ENCODE measurements at regions not wholly inside any gene's neighbourhood (a gene's known extent, or its start where the extent isn't known, plus 50 kb on each side); places are given as distances from the start of the nearest gene placed in this dataset.

- TF ChIP-seq ELK1 (IDR thresholded peaks at IDR 0.05; ENCODE audit: borderline replicate concordance, low read depth, low read length), result no peak
Measured at GRCh38 chr3:127339928-127340861, 52.3 kb upstream of the PRR20G start (continued).

- no peak overlapping the region for H2AK5ac ChIP-seq (ENCODE audit: low read depth, low read length)
- no peaks in the 10 kb centered on the region for H3K4me1 ChIP-seq (ENCODE audit: control insufficient read depth, insufficient read depth, low read length)
- no peaks in the 10 kb centered on the region for H4K20me1 ChIP-seq (ENCODE audit: insufficient read depth, low read length)
- H4K8ac ChIP-seq (ENCODE audit: low read depth in 2 of 2, low read length in 2 of 2), result no peak overlapping the region
- no peak overlapping the region for H2AK9ac ChIP-seq (replicated peaks; ENCODE audit: low read depth, low read length, poor library complexity)
- peak overlapping the region; percentile 32 for H2BK5ac ChIP-seq (ENCODE audit: low read depth, low read length, poor library complexity, severe bottlenecking)
- no peak overlapping the region for H2BK120ac ChIP-seq (ENCODE audit: low read depth, low read length)
- no peak overlapping the region for H3K4me3 ChIP-seq (ENCODE audit: insufficient read depth, low read depth, low read length)
- no TSS peak for BruUV-seq (replicated peaks)
- H3K9me1 ChIP-seq (ENCODE audit: insufficient read depth, low read length), result no peaks in the 10 kb centered on the region
- H4K5ac ChIP-seq (ENCODE audit: low read depth, low read length), result no peak overlapping the region
- CTCF ChIA-PET, result no interaction called here
- intact Hi-C loops (cut with micrococcal nuclease), result no loop called here
- H3K9me3 ChIP-seq (ENCODE audit: control insufficient read depth, insufficient read depth, low read length), result no peaks in the 10 kb centered on the region
- H3K14ac ChIP-seq (replicated peaks; ENCODE audit: low read depth, low read length), result no peak overlapping the region
- H3K18ac ChIP-seq (ENCODE audit: low read depth, low read length), result no peak overlapping the region
- no peak overlapping the region for H3K4ac ChIP-seq (ENCODE audit: low read depth, low read length)
- H3K27me3 ChIP-seq (ENCODE audit: control insufficient read depth, insufficient read depth, low read length), result peaks cover 12% of the 10 kb centered on the region
- POLR2A ChIA-PET (ENCODE audit: unreplicated experiment), result no interaction called here
- TF ChIP-seq POLR2A (IDR thresholded peaks at IDR 0.05; ENCODE audit: low read depth, low read length) (no peak), SMC3 (IDR thresholded peaks at IDR 0.05; ENCODE audit: low read depth, low read length) (no peak), CHD1 (IDR thresholded peaks at IDR 0.05; ENCODE audit: low read depth, low read length) (no peak), MAZ (IDR thresholded peaks at IDR 0.05; ENCODE audit: borderline replicate concordance, low read depth, low read length) (no peak), CEBPB (IDR thresholded peaks at IDR 0.05; ENCODE audit: low read depth, low read length) (no peak), FOS (IDR thresholded peaks at IDR 0.05; ENCODE audit: low read depth, low read length) (no peak), USF2 (IDR thresholded peaks at IDR 0.05; ENCODE audit: low read depth, low read length) (no peak)
- no peak overlapping the region for H3K4me2 ChIP-seq (ENCODE audit: low read depth, low read length)
- no peaks in the 10 kb centered on the region for H3K36me3 ChIP-seq (ENCODE audit: control insufficient read depth, insufficient read depth, low read length)
- dilution Hi-C loops (cut with HindIII; ENCODE audit: low sequenced_read_pairs, unreplicated experiment), result no loop called here
- DNase-seq (no peak), ATAC-seq (ENCODE audit: low read depth) (no peak)
- no peaks in the 10 kb centered on the region for H3K79me1 ChIP-seq (ENCODE audit: low read depth in 1 of 2, low read length in 2 of 2)
- no peak overlapping the region for H3K9ac ChIP-seq (ENCODE audit: low read depth, low read length)
- no peak overlapping the region for H3K23ac ChIP-seq (ENCODE audit: low read depth, low read length)
- no peak overlapping the region for H2AFZ ChIP-seq (replicated peaks; ENCODE audit: low read length, poor library complexity)
- no peak overlapping the region for H3K56ac ChIP-seq (ENCODE audit: extremely low read depth, insufficient read depth, low read length)
- in situ Hi-C loops (cut with MboI; ENCODE audit: low sequenced_read_pairs), result no loop called here
- 57% methylated on average over 3 of the region's 3 CpGs; no CpG with 5 or more reads in 1 of the 2 experiments for WGBS, 2 experiments (ENCODE audit: extremely low coverage in 2 of 2, insufficient read length in 1 of 2)
- no peak overlapping the region for H3K27ac ChIP-seq (ENCODE audit: insufficient read depth, low read length)
- no peak overlapping the region for H2BK15ac ChIP-seq (ENCODE audit: low read depth, low read length)
- no peak overlapping the region for H2BK20ac ChIP-seq (ENCODE audit: low read depth, low read length)
- H4K91ac ChIP-seq (ENCODE audit: insufficient read depth, low read depth, low read length), result no peak overlapping the region
Measured at GRCh38 chr3:127339016-127339415, 51.2 kb upstream of the PRR20G start.

Data from IMR-90 (cell line).